Neural progenitor cell (in vitro differentiated cells): ENCODE measurements at regions not wholly inside any gene's neighbourhood (a gene's known extent, or its start where the extent isn't known, plus 50 kb on each side); places are given as distances from the start of the nearest gene placed in this dataset.

Source experiments
- DNase-seq: peaks from one replicate; pipeline ENCODE4 v3.0.0-alpha.2; 2016; ENCODE audit warnings: low spot score
- H2AFZ ChIP-seq: fragments of 200-600 bp; sonication (generic); replicated peaks from 2 replicates; pipeline ENCODE4 v1.6.1; 2016; ENCODE audit warnings: antibody characterized with exemption
- H3F3A ChIP-seq: fragments of 200-600 bp; sonication (generic); 2 replicates; pipeline ENCODE4 v1.6.1; 2016; ENCODE audit warnings: antibody characterized with exemption, low read depth
- H3K27ac ChIP-seq: fragments of 200-600 bp; sonication (generic); 2 replicates; pipeline ENCODE4 v1.5.1; 2016; ENCODE audit warnings: mild to moderate bottlenecking
- H3K27me3 ChIP-seq: fragments of 200-600 bp; sonication (generic); 2 replicates; pipeline ENCODE4 v1.6.1; 2016; ENCODE audit warnings: mild to moderate bottlenecking, moderate library complexity
- H3K36me3 ChIP-seq: fragments of 200-600 bp; sonication (generic); 2 replicates; pipeline ENCODE4 v1.5.1; 2016
- H3K4me1 ChIP-seq: fragments of 200-600 bp; sonication (generic); 2 replicates; pipeline ENCODE4 v1.6.1; 2016; ENCODE audit warnings: mixed run types
- H3K4me2 ChIP-seq: fragments of 200-600 bp; sonication (generic); 2 replicates; pipeline ENCODE4 v1.6.1; 2016
- H3K4me3 ChIP-seq: fragments of 200-600 bp; sonication (generic); 2 replicates; pipeline ENCODE4 v1.5.1; 2016
- H3K79me2 ChIP-seq: fragments of 200-600 bp; sonication (generic); 2 replicates; pipeline ENCODE4 v1.6.1; 2016; ENCODE audit warnings: low read depth
- H3K9ac ChIP-seq: fragments of 200-600 bp; sonication (generic); 2 replicates; pipeline ENCODE4 v1.6.1; 2016
- H3K9me3 ChIP-seq: fragments of 200-600 bp; sonication (generic); 2 replicates; pipeline ENCODE4 v1.5.1; 2016; ENCODE audit warnings: low read depth
- H4K20me1 ChIP-seq: fragments of 200-600 bp; sonication (generic); 2 replicates; pipeline ENCODE4 v1.6.1; 2016; ENCODE audit warnings: low read depth
- H3K27ac Mint-ChIP-seq: 3 replicates; pipeline ENCODE4 v1.8.0; 2021; ENCODE audit warnings: mixed read lengths
- H3K27me3 Mint-ChIP-seq: 2 replicates; pipeline ENCODE4 v1.8.0; 2022; ENCODE audit warnings: low read depth, mild to moderate bottlenecking, inconsistent platforms, moderate library complexity, mixed read lengths; ENCODE audit not compliant: insufficient read depth
- H3K36me3 Mint-ChIP-seq: 3 replicates; pipeline ENCODE4 v1.8.0; 2021; ENCODE audit warnings: mixed read lengths
- H3K4me1 Mint-ChIP-seq: 3 replicates; pipeline ENCODE4 v1.8.0; 2021; ENCODE audit warnings: mixed read lengths
- H3K4me3 Mint-ChIP-seq: 3 replicates; pipeline ENCODE4 v1.8.0; 2021; ENCODE audit warnings: mild to moderate bottlenecking, moderate library complexity, mixed read lengths
- H3K9me3 Mint-ChIP-seq: 3 replicates; pipeline ENCODE4 v1.8.0; 2020; ENCODE audit warnings: mixed read lengths
- EZH2 ChIP-seq: fragments of 200-600 bp; sonication (generic); IDR thresholded peaks from 2 replicates; pipeline ENCODE4 v1.6.1; 2017; ENCODE audit warnings: antibody characterized with exemption, mild to moderate bottlenecking, moderate library complexity
- EZH2phosphoT487 ChIP-seq: fragments of 200-600 bp; sonication (generic); IDR thresholded peaks from 2 replicates; pipeline ENCODE4 v1.6.1; 2017; ENCODE audit warnings: antibody characterized with exemption
- TF ChIP-seq, protein P1 (sequence below): fragments of 200-600 bp; sonication (generic); IDR thresholded peaks from 2 replicates; pipeline ENCODE4 v1.5.1; 2017; ENCODE audit warnings: antibody characterized with exemption, mild to moderate bottlenecking

DNA sequence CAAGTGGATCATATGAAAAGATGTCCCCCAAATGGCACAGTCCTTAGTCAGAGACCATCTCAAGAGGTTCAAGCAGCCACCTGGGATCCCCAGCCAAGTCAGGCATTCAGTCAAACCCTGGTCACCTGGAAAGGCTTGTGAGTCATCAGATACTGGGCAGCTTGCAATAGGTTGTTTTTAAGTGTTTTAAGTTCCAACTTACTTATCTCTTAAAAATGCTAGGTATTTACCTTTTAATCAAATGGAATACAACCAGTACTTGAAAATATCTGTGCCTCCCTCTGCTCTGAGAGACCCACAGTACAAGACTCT lies 262.2 kb downstream of the WDR11 start:
- no peaks in the 10 kb centered on the region for H3K9me3 ChIP-seq
- H3K9me3 Mint-ChIP-seq = peaks cover 17% of the 10 kb centered on the region
- H2AFZ ChIP-seq = no peak overlapping the region
- no peak overlapping the region for H3K27ac ChIP-seq
- H3K36me3 ChIP-seq = no peaks in the 10 kb centered on the region
- H4K20me1 ChIP-seq = no peaks in the 10 kb centered on the region
- H3K4me3 ChIP-seq = no peak overlapping the region
- H3K27me3 ChIP-seq = no peaks in the 10 kb centered on the region
- H3K79me2 ChIP-seq = no peaks in the 10 kb centered on the region
- peak overlapping the region; percentile 29 for H3K4me2 ChIP-seq
- H3K27me3 Mint-ChIP-seq = no peaks in the 10 kb centered on the region
- TF ChIP-seq EZH2phosphoT487 (no peak), EZH2 (no peak)
- TF ChIP-seq, protein P1, sequence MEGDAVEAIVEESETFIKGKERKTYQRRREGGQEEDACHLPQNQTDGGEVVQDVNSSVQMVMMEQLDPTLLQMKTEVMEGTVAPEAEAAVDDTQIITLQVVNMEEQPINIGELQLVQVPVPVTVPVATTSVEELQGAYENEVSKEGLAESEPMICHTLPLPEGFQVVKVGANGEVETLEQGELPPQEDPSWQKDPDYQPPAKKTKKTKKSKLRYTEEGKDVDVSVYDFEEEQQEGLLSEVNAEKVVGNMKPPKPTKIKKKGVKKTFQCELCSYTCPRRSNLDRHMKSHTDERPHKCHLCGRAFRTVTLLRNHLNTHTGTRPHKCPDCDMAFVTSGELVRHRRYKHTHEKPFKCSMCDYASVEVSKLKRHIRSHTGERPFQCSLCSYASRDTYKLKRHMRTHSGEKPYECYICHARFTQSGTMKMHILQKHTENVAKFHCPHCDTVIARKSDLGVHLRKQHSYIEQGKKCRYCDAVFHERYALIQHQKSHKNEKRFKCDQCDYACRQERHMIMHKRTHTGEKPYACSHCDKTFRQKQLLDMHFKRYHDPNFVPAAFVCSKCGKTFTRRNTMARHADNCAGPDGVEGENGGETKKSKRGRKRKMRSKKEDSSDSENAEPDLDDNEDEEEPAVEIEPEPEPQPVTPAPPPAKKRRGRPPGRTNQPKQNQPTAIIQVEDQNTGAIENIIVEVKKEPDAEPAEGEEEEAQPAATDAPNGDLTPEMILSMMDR = no peak
- H3K4me1 Mint-ChIP-seq = peaks cover 13% of the 10 kb centered on the region
- no peak overlapping the region for H3K9ac ChIP-seq
- DNase-seq = no peak
- H3K27ac Mint-ChIP-seq = peak overlapping the region; percentile 86
- H3K4me3 Mint-ChIP-seq = no peak overlapping the region
- H3F3A ChIP-seq = no peaks in the 10 kb centered on the region
- H3K4me1 ChIP-seq = peaks cover 12% of the 10 kb centered on the region
- H3K36me3 Mint-ChIP-seq = no peaks in the 10 kb centered on the region

DNA sequence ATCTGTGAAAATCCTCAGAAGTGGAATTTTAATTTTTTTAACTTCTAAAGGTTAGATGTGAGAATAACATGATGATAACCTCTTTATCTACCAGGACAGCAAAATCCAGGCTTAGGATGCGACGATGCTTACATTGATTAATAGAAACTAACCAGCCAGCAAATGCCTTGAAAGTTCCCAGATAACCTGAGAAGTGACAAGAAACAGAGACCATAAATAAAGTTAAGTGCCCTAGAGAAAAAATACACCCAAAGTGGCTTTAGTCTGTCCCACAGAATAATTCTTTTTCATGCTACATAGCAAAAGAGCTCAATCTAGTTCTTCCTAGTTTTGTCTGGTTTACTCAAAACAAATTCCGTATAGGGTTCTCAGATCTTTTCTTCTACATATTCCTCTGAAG lies 262.7 kb downstream of the WDR11 start:
- no peaks in the 10 kb centered on the region for H3K27me3 ChIP-seq
- Mint-ChIP-seq H3K27ac (no peak overlapping the region), H3K4me3 (no peak overlapping the region), H3K27me3 (no peaks in the 10 kb centered on the region), H3K9me3 (peaks cover 17% of the 10 kb centered on the region), H3K4me1 (peaks cover 15% of the 10 kb centered on the region), H3K36me3 (no peaks in the 10 kb centered on the region)
- H3K4me1 ChIP-seq = peaks cover 12% of the 10 kb centered on the region
- no peak overlapping the region for H3K4me2 ChIP-seq
- no peak overlapping the region for H3K9ac ChIP-seq
- no peak overlapping the region for H2AFZ ChIP-seq
- no peaks in the 10 kb centered on the region for H3F3A ChIP-seq
- no peaks in the 10 kb centered on the region for H3K9me3 ChIP-seq
- DNase-seq = no peak
- H3K36me3 ChIP-seq = no peaks in the 10 kb centered on the region
- H3K4me3 ChIP-seq = no peak overlapping the region
- TF ChIP-seq, protein P1 = no peak
- TF ChIP-seq EZH2 (no peak), EZH2phosphoT487 (no peak)
- no peaks in the 10 kb centered on the region for H4K20me1 ChIP-seq
- H3K27ac ChIP-seq = no peak overlapping the region
- H3K79me2 ChIP-seq = no peaks in the 10 kb centered on the region

DNA sequence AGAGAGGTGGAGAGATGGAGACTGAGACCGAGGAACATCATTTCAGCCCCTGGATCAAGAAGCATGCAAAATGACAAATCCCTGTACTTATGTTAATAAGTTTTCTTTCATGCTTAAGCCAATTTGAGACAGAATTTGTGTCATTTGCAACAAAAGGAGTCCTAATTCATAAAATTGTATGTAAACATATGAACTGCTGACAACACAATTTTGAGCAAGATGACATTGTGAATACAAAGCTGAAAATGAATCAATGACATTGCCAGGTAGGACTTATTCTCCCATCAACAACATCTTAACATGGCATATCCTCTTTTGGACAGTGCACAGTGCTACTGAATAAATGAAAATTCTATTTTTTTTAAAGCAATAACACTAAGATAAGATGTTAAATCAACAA lies 264.0 kb downstream of the WDR11 start:
- no peaks in the 10 kb centered on the region for H3K36me3 ChIP-seq
- no peaks in the 10 kb centered on the region for H3K36me3 Mint-ChIP-seq
- no peaks in the 10 kb centered on the region for H3K9me3 ChIP-seq
- H4K20me1 ChIP-seq = no peaks in the 10 kb centered on the region
- H3K4me3 Mint-ChIP-seq = no peak overlapping the region
- no peaks in the 10 kb centered on the region for H3K27me3 Mint-ChIP-seq
- H3K79me2 ChIP-seq = no peaks in the 10 kb centered on the region
- no peak overlapping the region for H3K4me2 ChIP-seq
- H3K4me1 ChIP-seq = peaks cover 12% of the 10 kb centered on the region
- H3K4me1 Mint-ChIP-seq = peaks cover 20% of the 10 kb centered on the region
- H3K27ac ChIP-seq = no peak overlapping the region
- no peak overlapping the region for H2AFZ ChIP-seq
- peaks cover 17% of the 10 kb centered on the region for H3K9me3 Mint-ChIP-seq
- H3K9ac ChIP-seq = no peak overlapping the region
- no peak overlapping the region for H3K27ac Mint-ChIP-seq
- no peaks in the 10 kb centered on the region for H3F3A ChIP-seq
- no peaks in the 10 kb centered on the region for H3K27me3 ChIP-seq
- H3K4me3 ChIP-seq = no peak overlapping the region
- TF ChIP-seq, protein P1 = no peak
- TF ChIP-seq EZH2 = no peak
- no peak for TF ChIP-seq EZH2phosphoT487
- DNase-seq = no peak

DNA sequence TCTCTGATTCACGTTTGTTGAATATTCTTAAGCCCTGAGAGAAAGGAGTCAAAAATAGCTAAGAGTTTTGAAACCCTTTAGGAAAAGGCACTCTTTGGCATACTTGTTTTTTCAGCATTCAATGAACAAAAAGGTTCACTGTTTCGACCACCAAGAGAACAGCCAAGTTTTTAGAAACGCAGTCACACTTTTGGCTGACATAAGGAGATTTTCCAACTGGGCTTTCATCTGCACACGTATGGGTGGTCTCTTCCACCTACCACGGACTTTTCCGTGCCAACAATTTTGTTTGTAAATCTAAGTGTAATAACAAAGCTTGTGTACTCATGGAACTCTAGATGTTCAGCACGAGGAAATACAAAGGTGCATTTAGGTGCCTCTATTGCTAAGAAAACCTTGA lies 270.3 kb downstream of the WDR11 start:
- no peak overlapping the region for H3K9ac ChIP-seq
- no peaks in the 10 kb centered on the region for H3K36me3 ChIP-seq
- no peaks in the 10 kb centered on the region for H3K27me3 ChIP-seq
- no peak overlapping the region for H3K27ac Mint-ChIP-seq
- H3K4me3 Mint-ChIP-seq = no peak overlapping the region
- no peaks in the 10 kb centered on the region for H4K20me1 ChIP-seq
- H3K9me3 Mint-ChIP-seq = peaks cover 17% of the 10 kb centered on the region
- no peaks in the 10 kb centered on the region for H3K9me3 ChIP-seq
- no peaks in the 10 kb centered on the region for H3K4me1 ChIP-seq
- H3K4me2 ChIP-seq = no peak overlapping the region
- H2AFZ ChIP-seq = no peak overlapping the region
- no peak overlapping the region for H3K27ac ChIP-seq
- H3K79me2 ChIP-seq = no peaks in the 10 kb centered on the region
- TF ChIP-seq, protein P1 = no peak
- TF ChIP-seq EZH2 (no peak), EZH2phosphoT487 (no peak)
- DNase-seq = no peak
- no peaks in the 10 kb centered on the region for H3K36me3 Mint-ChIP-seq
- H3F3A ChIP-seq = no peaks in the 10 kb centered on the region
- H3K4me1 Mint-ChIP-seq = peaks cover 10% of the 10 kb centered on the region
- H3K27me3 Mint-ChIP-seq = peaks cover 8% of the 10 kb centered on the region
- H3K4me3 ChIP-seq = no peak overlapping the region
